Endothelial cell of umbilical vein (primary cell): ENCODE measurements at regions not wholly inside any gene's neighbourhood (a gene's known extent, or its start where the extent isn't known, plus 50 kb on each side); places are given as distances from the start of the nearest gene placed in this dataset.

Experiments used
- BruUV-seq: library from RNA; stranded (reverse); fragments of 400-500 nt; replicated peaks from 2 replicates; lab custom pipeline; 2021; lab: Mats Ljungman, UMichigan
- CTCF ChIA-PET: fragments of 300-600, 350-600 bp; sonication (Branson Sonifier 250); formaldehyde crosslinking; loops from one replicate; lab custom pipeline; 2021; ENCODE audit warnings: antibody characterized with exemption, inconsistent platforms; lab: Charles Lee
- POLR2A ChIA-PET: fragments of 300-600, 350-600 bp; sonication (Branson Sonifier 250); formaldehyde crosslinking; loops from one replicate; lab custom pipeline; 2021; ENCODE audit warnings: antibody characterized with exemption, inconsistent platforms; lab: Charles Lee
- DNase-seq: peaks from one replicate; pipeline ENCODE4 v3.0.0-alpha.2; 2011; ENCODE audit warnings: low read depth, low spot score
- FAIRE-seq: peaks from 2 replicates; lab custom pipeline; 2011; peaks lifted over from hg19 to GRCh38; lab: Jason Lieb, UNC
- H2AFZ ChIP-seq: 2 replicates; pipeline ENCODE4 v1.6.0; 2012; ENCODE audit warnings: low read depth, low read length, control low read depth, inconsistent platforms
- H3K27ac ChIP-seq: 2 replicates; pipeline ENCODE4 v1.5.1; 2011; ENCODE audit warnings: low read depth, mild to moderate bottlenecking, control low read depth, low read length, moderate library complexity; ENCODE audit not compliant: insufficient read depth
- H3K27me3 ChIP-seq, 2 experiments: 2 replicates each; pipeline versions ENCODE4 v1.6.0 to v1.6.1; 2011; ENCODE audit warnings: low read length in 2 of 2, mixed read lengths in 1 of 2; ENCODE audit not compliant: control insufficient read depth in 2 of 2, insufficient read depth in 2 of 2
- H3K36me3 ChIP-seq, 2 experiments: 2 replicates in 1 of 2; 3 replicates in 1 of 2; pipeline ENCODE4 v1.5.1; 2011; ENCODE audit warnings: low read length in 2 of 2, mild to moderate bottlenecking in 1 of 2, moderate library complexity in 1 of 2; ENCODE audit not compliant: control insufficient read depth in 2 of 2, insufficient read depth in 2 of 2; ENCODE audit errors: extremely low read depth in 1 of 2
- H3K4me1 ChIP-seq: 3 replicates; pipeline ENCODE4 v1.5.1; 2011; ENCODE audit warnings: mild to moderate bottlenecking, low read length; ENCODE audit not compliant: control insufficient read depth, insufficient read depth; ENCODE audit errors: extremely low read depth
- H3K4me2 ChIP-seq: 2 replicates; pipeline ENCODE4 v1.6.1; 2011; ENCODE audit warnings: low read length, control low read depth, mixed read lengths; ENCODE audit not compliant: insufficient read depth
- H3K4me3 ChIP-seq, 3 experiments: fragments of 200-600 bp in 1 of 3; sonication (generic), shearing (Covaris generic) in 1 of 3; replicated peaks in 1 of 3; 2 replicates each; pipeline ENCODE4 v1.5.1; 2011 to 2016; ENCODE audit warnings: control low read depth in 3 of 3, low read length in 3 of 3, mild to moderate bottlenecking in 2 of 3, inconsistent platforms in 1 of 3, low read depth in 1 of 3, moderate library complexity in 1 of 3; ENCODE audit not compliant: insufficient read depth in 1 of 3
- H3K79me2 ChIP-seq: 2 replicates; pipeline ENCODE4 v1.6.0; 2012; ENCODE audit warnings: low read length, inconsistent platforms; ENCODE audit not compliant: control insufficient read depth, insufficient read depth
- H3K9ac ChIP-seq: replicated peaks from 2 replicates; pipeline ENCODE3; 2011; ENCODE audit warnings: low read length, control low read depth; ENCODE audit not compliant: insufficient read depth; ENCODE audit errors: extremely low read depth
- H3K9me1 ChIP-seq: replicated peaks from 3 replicates; pipeline ENCODE4 v1.6.0; 2011; ENCODE audit warnings: mild to moderate bottlenecking, low read length; ENCODE audit not compliant: control insufficient read depth, insufficient read depth; ENCODE audit errors: extremely low read depth
- H3K9me3 ChIP-seq: replicated peaks from 2 replicates; pipeline ENCODE4 v1.5.1; 2012; ENCODE audit warnings: low read length, inconsistent platforms; ENCODE audit not compliant: control insufficient read depth, insufficient read depth
- H4K20me1 ChIP-seq: replicated peaks from 2 replicates; pipeline ENCODE3; 2011; ENCODE audit warnings: mild to moderate bottlenecking, low read length; ENCODE audit not compliant: control insufficient read depth, insufficient read depth; ENCODE audit errors: extremely low read depth
- EZH2 ChIP-seq: IDR thresholded peaks from 2 replicates; pipeline ENCODE4 v1.6.1; 2012; ENCODE audit warnings: borderline replicate concordance, low read depth, mild to moderate bottlenecking, moderate library complexity, low read length, inconsistent platforms; ENCODE audit not compliant: severe bottlenecking
- FOS ChIP-seq: IDR thresholded peaks from 2 replicates; pipeline ENCODE4 v1.6.1; 2011; ENCODE audit warnings: mild to moderate bottlenecking, low read length, moderate library complexity, borderline replicate concordance; ENCODE audit not compliant: insufficient read depth
- GATA2 ChIP-seq: IDR thresholded peaks from 2 replicates; pipeline ENCODE4 v1.7.0; 2011; ENCODE audit warnings: low read depth, mild to moderate bottlenecking, moderate library complexity, mixed read lengths, low read length; ENCODE audit not compliant: insufficient read length, insufficient read depth
- JUN ChIP-seq: IDR thresholded peaks from 2 replicates; pipeline ENCODE4 v1.6.1; 2011; ENCODE audit warnings: borderline replicate concordance, low read depth; ENCODE audit not compliant: insufficient read length, insufficient read depth
- MAX ChIP-seq: IDR thresholded peaks from 2 replicates; pipeline ENCODE4 v1.6.1; 2011; ENCODE audit not compliant: insufficient read depth, insufficient read length
- MYC ChIP-seq: IDR thresholded peaks from one replicate; pipeline ENCODE4 v1.6.1; 2011; ENCODE audit warnings: mild to moderate bottlenecking, low read depth, low read length
- POLR2A ChIP-seq: IDR thresholded peaks from 2 replicates; pipeline ENCODE4 v1.6.1; 2012; ENCODE audit warnings: low read depth, mild to moderate bottlenecking, control low read depth, low read length
- POLR2AphosphoS5 ChIP-seq: IDR thresholded peaks from 2 replicates; pipeline ENCODE4 v1.6.1; 2012; ENCODE audit warnings: low read depth, mild to moderate bottlenecking, control low read depth, low read length, moderate library complexity; ENCODE audit not compliant: insufficient read depth
- dilution Hi-C: fragments of 300-500 bp; cut with MboI; formaldehyde crosslinking; loops from one replicate; pipeline ENCODE4 v1.15.0; 2019; ENCODE audit warnings: low sequenced_read_pairs; ENCODE audit not compliant: extremely low pct_ligation_motif_present
- intact Hi-C: fragments of 100-400 bp; cut with micrococcal nuclease; formaldehyde crosslinking; loops from one replicate; pipeline ENCODE4 v1.10.0; 2022
- TF ChIP-seq, protein P1 (sequence below), 2 donors: IDR thresholded peaks; 1 replicate in 1 of 2; 2 replicates in 1 of 2; pipeline ENCODE4 v1.5.1; 2011; ENCODE audit warnings: low read length in 2 of 2, mild to moderate bottlenecking in 2 of 2, moderate library complexity in 2 of 2, control low read depth in 1 of 2, inconsistent platforms in 1 of 2, low read depth in 1 of 2; ENCODE audit not compliant: insufficient read depth in 1 of 2; ENCODE audit errors: extremely low read depth in 1 of 2

DNA sequence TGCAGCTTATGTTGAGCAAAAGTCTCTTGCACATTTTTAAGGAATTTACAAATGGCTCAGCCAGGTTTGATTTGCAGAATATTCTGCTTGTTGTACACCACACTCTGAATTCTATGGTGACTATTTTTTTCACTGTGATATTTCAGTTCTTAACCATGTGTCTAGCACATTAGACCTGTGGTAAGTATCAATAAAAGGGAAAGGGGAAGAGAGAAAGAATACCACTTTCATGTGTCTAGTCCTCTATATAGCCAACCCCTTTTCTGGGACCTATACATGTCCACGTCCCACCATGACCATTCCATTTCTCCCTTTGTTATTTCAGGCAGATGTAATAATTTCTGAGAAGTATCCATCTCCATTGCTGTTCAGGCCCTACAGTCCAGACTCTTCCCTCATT is 121.3 kb upstream of the PNPLA4 start:
- Histone ChIP-seq H4K20me1 (no peaks in the 10 kb centered on the region), H3K79me2 (no peaks in the 10 kb centered on the region), H3K9ac (no peak overlapping the region), H2AFZ (no peak overlapping the region), H3K27me3 (no peaks in the 10 kb centered on the region), H3K4me1 (no peaks in the 10 kb centered on the region), H3K9me1 (no peaks in the 10 kb centered on the region), H3K9me3 (no peaks in the 10 kb centered on the region), H3K4me3 (no peak overlapping the region), H3K27ac (no peak overlapping the region), H3K36me3 (no peaks in the 10 kb centered on the region), H3K4me2 (no peak overlapping the region)
- DNase-seq (no peak), FAIRE-seq (no peak)
- dilution Hi-C loops (no loop called here), intact Hi-C loops (no loop called here)
- ChIA-PET POLR2A (no interaction called here), CTCF (no interaction called here)
- BruUV-seq, result no TSS peak
- TF ChIP-seq JUN (no peak), GATA2 (no peak), POLR2A (no peak), MAX (no peak), MYC (no peak), POLR2AphosphoS5 (no peak), EZH2 (no peak), FOS (no peak)
- TF ChIP-seq, protein P1, sequence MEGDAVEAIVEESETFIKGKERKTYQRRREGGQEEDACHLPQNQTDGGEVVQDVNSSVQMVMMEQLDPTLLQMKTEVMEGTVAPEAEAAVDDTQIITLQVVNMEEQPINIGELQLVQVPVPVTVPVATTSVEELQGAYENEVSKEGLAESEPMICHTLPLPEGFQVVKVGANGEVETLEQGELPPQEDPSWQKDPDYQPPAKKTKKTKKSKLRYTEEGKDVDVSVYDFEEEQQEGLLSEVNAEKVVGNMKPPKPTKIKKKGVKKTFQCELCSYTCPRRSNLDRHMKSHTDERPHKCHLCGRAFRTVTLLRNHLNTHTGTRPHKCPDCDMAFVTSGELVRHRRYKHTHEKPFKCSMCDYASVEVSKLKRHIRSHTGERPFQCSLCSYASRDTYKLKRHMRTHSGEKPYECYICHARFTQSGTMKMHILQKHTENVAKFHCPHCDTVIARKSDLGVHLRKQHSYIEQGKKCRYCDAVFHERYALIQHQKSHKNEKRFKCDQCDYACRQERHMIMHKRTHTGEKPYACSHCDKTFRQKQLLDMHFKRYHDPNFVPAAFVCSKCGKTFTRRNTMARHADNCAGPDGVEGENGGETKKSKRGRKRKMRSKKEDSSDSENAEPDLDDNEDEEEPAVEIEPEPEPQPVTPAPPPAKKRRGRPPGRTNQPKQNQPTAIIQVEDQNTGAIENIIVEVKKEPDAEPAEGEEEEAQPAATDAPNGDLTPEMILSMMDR (IDR thresholded peaks at IDR 0.05; ENCODE audit: extremely low read depth in 1 of 2, insufficient read depth in 1 of 2, low read depth in 1 of 2, low read length in 2 of 2), result no peak
